Effector CD8-positive, alpha-beta T cell (primary cell): ENCODE measurements at regions not wholly inside any gene's neighbourhood (a gene's known extent, or its start where the extent isn't known, plus 50 kb on each side); places are given as distances from the start of the nearest gene placed in this dataset.
"Not testable (repeated sequence)": the region's sequence is repeated elsewhere in the genome, so short reads cannot be mapped to it uniquely, and the experiment has no call there.

ENCODE experiments used
- DNase-seq: peaks from one replicate; lab custom pipeline; 2025; lab: John Stamatoyannopoulos, UW

DNA sequence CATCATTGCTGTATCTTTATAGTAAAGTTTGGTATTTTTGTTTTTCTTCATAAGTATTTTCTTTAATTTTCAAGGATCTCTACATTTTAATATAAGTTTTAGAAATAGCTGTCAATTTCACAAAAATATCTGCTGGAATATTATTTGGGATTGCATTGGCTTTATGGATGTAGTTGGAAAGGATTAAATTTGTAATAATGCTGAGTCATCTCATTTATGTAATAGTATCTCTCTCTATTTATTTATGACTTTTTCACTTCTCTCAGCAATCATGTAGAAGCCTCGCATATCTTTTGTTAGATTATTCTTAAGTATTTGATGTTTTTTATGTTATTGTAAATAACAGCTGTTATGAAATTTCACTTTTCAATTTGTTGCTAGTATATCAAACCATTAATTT, 223.1 kb upstream of the POGK start:
- DNase-seq: no peak

DNA sequence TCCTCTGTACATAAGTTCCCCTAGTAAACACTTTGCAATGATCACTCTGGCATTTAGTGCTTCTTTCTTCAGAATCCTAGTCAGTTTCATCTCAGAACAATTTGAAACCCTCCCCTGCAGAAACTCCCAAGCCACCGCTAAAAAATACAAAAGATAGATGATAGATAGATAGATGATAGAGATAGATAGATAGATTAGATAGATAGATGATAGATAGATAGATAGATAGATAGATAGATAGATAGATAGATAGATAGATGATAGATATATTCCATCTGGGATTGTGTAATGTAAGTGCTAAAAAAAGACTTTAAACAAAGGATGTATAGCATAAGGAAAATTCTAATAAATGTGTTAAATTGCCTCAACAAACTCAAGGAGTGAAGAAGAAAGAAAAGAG, 212.6 kb upstream of the POGK start:
- DNase-seq: no peak

DNA sequence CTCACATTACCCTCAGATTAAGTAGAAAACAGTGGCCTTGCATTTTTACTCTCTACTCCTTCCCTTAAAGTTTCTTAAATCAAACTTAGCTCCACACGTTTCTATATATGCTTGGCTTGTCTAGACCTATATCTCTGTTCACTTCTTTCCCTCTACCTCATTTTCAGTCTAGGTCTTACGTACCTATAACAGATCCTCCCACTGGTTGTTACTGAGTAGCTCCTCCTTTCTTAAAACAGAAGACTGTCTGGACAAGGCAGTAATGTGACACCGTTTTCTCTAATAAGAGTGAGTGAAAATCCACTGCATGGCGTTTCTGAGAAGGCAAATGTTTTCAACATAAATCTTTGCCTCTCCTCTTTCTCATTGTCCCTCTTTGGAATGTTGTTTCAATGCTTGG, 211.7 kb upstream of the POGK start:
- DNase-seq: no peak

DNA sequence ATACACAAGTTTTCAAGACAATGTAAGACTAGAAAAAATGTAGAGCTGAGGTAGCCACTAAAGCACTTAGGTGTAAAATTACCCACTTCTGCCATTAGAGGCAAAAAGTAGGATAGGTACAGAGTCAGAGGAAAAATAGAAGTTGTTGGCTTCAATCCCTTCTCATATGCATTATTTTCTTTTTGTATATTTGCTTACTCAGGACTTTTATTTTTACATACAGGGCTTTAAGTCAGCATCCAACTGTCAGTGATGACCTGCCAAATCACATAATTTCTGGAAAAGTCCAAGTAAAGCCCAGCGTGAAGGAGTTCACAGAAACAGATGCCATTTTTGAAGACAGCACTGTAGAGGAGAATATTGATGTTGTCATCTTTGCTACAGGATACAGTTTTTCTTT, 211.0 kb upstream of the POGK start:
- DNase-seq: no peak

DNA sequence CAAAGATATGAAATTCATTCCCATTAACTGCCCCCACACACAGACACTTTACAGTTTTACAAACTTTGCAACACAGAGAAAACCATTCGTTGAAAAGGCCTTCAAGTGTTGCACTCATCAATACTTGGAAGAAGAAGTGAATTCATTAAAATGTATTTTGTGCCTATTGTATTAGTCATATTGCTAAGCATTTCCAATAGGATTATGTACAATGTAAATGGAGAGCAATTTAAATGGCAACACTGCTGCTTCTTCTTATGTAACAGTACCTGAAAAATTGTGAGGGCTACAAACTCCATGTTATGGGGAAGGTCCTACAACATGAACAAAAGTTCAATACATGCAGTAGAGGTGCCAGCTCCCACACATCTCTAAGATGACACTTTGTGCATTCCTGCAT, 209.3 kb upstream of the POGK start:
- DNase-seq: no peak

DNA sequence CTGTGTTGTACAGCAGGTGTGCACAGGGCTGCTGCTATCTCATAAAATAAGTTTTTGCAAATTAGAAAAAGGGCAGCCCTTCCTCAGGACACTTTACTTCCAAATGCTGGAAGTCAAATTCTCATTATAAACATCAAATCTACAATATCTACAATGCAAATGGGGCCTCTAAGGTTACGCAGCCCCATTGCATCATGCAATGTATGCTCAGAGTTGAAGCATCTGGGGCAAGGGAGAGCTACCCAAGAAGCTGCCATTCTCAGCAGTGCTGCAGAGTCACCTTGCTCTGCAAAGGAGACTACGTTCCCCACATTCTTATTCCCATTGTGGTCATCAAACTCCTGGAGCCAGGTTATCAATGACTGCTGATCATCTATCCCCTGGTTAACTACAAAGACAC, 208.9 kb upstream of the POGK start:
- no peak for DNase-seq

DNA sequence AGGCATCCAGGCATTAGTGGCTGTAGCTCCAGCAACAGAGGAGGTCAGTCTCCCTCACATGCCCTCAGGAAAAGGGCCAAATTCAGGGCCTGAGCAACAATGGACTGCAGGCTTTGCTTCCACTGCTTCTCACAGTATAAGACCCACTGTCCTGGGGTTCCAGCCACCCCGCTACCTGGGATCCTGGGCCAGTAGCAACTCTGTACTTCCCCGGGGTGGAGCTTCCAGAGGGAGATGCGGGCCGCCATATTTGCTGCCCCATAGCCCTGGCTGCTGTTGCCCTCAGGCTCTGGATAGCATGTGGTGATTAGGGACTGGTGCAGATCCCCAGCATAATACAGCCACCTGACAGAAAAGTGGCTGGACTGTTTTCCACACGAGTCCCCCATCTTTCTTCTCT, 201.1 kb upstream of the POGK start:
- DNase-seq: no peak

DNA sequence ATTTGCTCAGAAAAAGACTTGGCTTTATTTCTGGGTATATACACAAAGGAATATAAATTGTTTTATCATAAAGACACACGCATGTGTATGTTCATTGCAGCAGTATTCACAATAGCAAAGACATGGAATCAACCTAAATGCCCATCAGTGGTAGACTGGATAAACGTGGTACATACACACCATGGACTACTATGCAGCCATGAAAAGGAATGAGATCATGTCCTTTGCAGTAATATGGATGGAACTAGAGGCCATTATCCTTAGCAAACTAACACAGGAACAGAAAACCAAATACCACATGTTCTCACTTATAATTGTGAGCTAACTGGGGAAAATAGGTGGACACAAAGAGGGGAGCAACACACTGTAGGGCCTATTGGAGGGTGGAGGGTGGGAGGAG, 182.0 kb upstream of the POGK start:
- DNase-seq: not testable (repeated sequence)

DNA sequence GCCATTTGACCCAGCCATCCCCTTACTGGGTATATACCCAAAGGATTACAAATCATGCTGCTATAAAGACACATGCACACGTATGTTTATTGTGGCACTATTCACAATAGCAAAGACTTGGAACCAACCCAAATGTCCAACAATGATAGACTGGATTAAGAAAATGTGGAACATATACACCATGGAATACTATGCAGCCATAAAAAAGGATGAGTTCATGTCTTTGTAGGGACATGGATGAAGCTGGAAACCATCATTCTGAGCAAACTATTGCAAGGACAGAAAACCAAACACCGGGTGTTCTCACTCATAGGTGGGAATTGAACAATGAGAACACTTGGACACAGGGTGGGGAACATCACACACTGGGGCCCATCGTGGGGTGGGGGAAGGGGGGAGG, 172.5 kb upstream of the POGK start:
- DNase-seq: not testable (repeated sequence)

DNA sequence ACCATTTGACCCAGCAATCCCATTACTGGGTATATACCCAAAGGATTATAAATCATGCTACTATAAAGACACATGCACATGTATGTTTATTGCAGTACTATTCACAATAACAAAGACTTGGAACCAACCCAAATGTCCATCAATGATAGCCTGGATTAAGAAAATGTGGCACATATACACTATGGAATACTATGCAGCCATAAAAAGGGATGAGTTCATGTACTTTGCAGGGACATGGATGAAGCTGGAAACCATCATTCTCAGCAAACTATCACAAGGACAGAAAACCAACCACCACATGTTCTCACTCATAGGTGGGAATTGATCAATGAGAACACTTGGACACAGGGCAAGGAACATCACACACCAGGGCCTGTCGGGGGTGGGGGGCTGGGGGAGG, 171.7 kb upstream of the POGK start:
- DNase-seq: not testable (repeated sequence)

DNA sequence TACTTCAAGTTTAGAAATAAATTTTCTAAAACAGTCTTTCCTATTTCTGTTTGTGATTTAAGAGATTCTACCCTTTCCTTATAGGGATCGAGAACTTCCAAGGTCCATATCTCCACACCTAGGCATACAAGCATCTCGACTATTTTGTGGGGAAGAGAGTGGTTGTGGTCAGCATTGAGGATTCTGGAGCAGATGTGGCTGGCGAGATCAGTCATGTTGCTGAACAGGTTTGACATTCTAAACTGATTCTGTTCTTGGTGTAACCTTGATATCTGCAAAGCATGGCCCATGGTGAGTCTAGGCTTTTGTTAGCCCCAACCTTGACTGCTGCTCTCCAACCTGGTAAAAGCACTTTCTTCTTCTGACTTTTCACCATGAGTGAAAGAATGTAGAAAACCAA, 167.6 kb upstream of the POGK start:
- no peak for DNase-seq

DNA sequence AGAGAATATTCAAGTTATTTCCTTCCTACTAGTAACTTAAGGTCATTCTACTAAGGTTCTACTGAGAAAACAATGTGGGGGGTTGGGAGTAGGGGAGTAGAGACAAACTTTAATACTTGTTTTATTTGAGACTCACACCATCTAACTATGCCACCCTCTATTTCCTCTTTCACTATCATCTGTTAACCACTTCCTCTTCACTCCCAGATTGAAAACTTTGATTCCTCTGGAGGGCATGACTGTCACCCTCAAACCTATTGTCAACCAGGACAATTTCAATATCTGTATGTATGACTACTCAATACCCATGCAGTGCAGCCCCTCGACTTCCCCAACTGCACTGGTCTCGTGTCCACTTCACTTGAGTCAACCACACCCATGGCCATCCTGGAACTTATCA, 165.6 kb upstream of the POGK start:
- DNase-seq: no peak

DNA sequence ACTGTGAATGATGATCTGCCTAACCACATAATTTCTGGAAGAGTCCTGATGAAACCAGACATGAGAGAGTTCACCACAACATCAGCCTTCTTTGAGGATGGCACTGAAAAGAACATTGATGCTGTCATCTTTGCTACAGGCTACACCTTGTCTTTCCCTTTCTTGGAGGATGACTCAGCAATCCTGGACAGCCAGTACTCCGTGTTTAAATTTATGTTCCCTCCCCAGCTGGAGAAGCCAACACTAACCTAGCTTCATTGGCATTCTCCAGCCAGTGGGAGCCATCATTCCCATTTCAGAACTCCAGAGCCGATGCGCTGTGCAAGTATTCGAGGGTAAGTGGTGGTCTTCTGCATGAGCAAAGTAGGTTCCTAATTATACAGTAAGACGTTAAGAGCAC, 164.1 kb upstream of the POGK start:
- no peak for DNase-seq

DNA sequence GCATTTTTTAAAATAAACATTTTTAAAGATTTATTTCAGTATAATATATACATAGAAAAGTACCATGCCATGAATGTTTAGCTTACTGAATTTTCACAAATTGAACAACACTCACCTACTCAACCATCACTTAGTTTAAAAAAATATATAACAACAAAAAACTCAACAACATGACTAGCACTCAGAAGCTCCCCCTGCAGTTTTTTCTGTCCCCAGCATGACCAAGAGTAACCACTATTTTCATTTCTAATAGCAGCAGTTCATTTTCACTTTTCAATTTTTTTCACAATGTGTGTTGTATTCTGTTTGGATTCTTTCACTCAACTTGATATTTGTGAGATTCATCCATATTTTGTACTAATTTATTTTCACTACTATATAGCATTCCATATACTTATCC, 162.3 kb upstream of the POGK start:
- no peak for DNase-seq

DNA sequence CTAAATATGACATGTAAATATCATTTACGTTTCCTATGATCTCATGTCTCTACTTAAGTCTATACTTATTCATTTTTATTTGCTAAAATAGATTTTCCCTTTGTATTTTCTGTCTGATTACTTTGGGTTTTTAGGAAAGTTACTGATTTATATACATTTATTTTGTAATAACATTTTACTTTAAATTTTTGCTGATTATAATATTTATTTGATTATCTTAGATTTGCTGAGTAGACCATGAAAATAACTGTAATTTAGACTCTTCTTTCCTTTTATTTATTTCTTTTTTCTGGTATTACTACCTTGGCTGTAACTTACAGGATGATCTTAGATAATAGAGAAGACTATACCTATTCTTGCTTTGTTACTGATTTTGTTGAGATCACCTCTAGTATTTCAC, 159.9 kb upstream of the POGK start:
- no peak for DNase-seq

DNA sequence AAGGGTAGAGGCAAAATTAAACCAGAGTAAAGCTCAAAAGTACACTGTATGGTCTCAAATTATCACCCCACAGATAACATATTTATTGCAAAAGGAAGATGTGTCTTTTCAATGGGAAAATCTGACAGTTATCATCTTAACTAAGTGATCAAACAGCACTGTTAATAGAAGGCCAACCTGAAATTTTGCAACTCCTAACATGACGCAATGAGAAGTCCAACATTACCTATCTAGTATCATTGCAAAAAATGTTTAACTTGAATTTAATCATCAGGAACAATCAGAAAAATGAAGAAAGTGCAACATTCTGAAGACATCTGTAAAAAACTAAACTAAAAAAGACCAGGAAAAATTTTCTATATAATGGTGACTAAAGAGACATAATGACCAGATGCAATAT, 156.7 kb upstream of the POGK start:
- DNase-seq: no peak

DNA sequence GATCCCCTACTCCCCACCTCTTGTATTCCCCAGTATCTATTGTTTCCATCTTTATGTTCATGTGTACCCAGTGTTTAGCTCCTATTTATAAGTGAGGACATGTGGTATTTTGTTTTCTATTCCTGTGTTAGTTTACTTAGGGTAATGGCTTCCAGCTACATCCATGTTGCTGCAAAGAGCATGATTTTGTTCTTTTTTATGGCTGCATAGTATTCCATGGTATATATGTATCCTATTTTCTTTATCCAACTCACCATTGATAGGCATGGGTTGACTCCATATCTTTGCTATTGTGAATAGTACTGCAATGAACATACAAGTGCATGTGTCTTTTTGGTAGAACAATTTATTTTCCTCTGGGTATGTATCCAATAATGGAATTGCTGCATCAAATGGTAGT, 154.6 kb upstream of the POGK start:
- not testable (repeated sequence) for DNase-seq

DNA sequence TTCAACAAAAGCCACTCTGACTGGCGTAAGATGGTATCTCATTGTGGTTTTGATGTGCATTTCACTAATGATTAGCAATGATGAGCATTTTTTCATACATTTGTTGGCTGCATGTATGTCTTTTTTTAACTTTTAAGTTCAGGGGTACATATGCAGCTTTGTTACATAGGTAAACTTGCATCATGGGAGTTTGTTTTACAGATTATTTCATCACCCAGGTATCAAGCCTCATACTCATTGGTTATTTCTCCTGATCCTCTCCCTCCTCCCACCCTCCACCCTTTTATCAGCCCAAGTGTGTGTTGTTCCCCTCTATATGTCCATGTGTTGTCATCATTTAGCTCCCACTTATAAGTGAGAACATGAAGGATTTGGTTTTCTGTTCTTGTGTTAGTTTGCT, 154.1 kb upstream of the POGK start:
- DNase-seq: no peak

DNA sequence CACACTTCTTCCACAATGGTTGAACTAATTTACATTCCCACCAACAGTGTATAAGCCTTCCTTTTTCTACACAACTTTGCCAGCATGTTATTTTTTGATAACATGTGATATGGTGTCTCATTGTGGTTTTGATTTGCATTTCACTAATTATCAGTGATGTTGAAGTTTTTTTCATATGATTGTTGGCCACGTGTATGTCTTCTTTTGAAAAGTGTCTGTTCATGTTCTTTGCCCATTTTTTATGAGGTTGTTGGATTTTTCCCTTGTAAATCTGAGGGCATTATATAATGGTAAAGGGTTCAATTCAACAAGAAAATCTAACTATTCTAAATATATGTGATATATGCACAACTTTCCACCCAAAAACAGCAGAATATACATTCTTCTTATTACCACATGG, 153.4 kb upstream of the POGK start:
- not testable (repeated sequence) for DNase-seq

DNA sequence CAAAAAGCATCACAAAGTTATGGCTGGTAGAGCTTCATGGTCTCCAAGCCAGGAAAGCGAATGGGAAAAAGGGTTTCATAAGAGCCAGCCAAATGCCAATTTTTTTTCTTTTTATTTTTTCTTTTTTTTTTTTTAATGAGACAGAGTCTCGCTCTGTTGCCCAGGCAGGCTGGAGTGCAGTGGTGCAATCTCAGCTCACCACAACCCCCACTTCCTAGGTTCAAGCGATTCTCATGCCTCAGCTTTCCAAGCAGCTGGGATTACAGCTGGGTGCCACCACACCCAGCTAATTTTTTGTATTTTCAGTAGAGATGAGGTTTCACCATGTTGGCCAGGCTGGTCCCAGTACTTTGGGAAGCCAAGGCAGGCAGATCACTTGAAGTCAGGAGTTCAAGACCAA, 148.7 kb upstream of the POGK start:
- not testable (repeated sequence) for DNase-seq

DNA sequence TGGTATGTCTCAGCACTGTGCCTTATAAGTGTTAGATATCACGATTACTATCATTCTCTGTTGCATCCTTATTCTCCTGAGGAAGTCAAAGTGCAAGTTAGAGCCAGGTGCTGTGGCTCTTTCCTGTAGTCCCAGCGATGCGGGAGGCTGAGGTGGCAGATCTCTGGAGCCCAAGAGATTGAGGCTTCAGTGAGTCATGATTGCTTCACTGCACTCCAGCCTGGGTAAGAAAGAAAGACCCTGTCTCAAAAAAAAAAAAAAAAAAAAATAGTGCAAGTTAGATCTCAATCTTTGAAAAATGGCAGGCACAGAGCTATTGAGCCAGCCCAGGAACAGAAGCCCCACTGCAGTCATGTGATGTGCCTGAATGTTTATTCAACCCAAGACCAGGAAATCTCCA, 147.8 kb upstream of the POGK start:
- DNase-seq: no peak

DNA sequence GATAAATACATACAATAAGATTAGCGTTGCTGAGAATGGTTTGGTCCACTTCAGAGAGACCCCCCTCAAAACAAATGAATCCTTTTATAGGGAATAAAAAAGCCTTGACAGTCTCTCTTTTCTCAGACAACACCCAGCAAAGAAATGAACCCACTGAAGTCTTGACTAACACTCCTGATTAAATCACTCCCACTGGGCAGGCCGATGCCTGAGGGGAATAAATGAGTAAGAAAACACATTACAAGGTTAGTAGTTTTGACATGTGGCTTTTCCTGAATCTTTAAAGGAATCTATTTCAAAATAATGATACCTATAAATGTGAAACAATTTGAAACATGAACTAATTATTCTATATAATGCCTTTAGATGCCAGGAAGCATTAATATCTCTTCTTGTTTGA, 146.9 kb upstream of the POGK start:
- DNase-seq: no peak

DNA sequence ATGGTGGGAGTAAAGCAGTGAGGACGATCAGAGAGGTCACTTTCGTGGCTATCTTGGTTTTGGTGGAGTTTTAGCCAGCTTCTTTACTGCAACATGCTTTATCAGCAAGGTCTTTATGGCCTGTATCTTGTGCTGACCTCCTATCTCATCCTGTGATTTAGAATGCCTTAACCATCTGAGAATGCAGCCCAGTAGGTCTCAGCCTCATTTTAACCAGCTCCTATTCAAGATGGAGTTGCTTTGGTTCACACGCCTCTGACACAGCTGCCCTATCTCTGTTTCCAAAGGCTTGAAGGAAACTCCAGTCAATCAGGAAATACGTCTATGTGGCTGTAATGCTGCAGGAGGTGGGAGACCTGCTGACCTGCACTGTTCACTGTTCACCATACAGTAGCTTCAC, 146.1 kb upstream of the POGK start:
- DNase-seq: no peak

DNA sequence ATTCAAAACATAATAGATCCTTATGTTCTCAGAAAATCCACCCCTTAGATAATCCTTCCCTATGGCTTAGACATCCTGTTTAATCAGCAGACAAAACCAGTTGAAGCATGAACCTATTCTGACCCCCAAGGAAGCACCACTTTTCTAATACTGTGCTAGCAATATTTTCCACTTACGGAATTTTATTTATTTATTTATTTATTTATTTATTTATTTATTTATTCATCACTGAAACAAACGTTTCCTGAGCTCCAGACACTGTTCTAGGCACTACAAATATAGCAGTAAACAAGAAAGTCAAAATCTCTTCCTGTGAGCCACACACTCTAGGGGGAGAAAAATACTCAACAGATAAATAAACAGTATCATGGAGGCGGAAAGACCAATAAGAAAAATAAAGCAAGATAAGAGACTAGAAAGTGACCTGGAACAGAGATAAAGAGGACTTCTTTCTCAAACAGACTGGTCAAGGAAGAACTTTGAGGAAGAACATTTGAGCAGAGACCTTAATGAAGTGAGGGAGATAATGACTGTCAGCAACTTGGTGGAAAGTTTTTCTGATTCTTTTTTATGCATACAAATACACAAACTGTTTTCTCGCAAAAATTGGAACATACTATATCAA, 145.5 kb upstream of the POGK start:
- DNase-seq: no peak

DNA sequence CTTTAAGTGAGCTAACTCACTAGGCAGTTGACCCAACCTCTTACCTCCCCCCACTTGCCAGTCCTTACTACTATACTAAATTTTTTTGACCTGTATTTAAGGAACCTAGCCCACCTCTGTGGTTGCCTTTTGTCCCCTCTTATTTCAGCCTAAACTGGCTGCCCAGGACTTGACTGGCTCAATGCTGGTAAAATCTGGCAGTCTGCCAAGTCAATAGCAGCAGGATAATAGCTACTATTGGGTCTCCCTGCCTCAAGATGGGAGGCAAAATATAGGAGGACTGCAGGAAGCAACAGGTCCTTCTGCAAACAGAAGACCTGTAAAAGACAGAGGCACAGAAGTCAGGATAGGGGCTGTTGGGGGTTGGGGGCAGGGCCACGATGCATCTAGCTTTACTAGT, 144.2 kb upstream of the POGK start:
- no peak for DNase-seq
